GM23338 (cell line): ENCODE measurements at regions not wholly inside any gene's neighbourhood (a gene's known extent, or its start where the extent isn't known, plus 50 kb on each side); places are given as distances from the start of the nearest gene placed in this dataset.
A peak's percentile ranks its signal among the peaks of the same experiment; 100 is the strongest.

Source experiments
- ATAC-seq: fragments of 200-7000 bp; cut with Tn5 transposase; 3 replicates; pipeline ENCODE4 v1.9.1; 2020
- DNase-seq: peaks from one replicate; pipeline ENCODE4 v3.0.0-alpha.2; 2015; ENCODE audit warnings: low spot score
- H2AFZ ChIP-seq: fragments of 200-600 bp; sonication (generic); 2 replicates; pipeline ENCODE4 v1.8.0; 2016; ENCODE audit warnings: antibody characterized with exemption, mild to moderate bottlenecking, moderate library complexity
- H3F3A ChIP-seq: fragments of 200-600 bp; sonication (generic); replicated peaks from 2 replicates; pipeline ENCODE4 v1.8.0; 2017; ENCODE audit warnings: antibody characterized with exemption, mixed run types, low read depth
- H3K27ac ChIP-seq: fragments of 200-600 bp; sonication (generic); 2 replicates; pipeline ENCODE4 v1.6.1; 2016; ENCODE audit warnings: low read depth
- H3K27me3 ChIP-seq: fragments of 200-600 bp; sonication (generic); 2 replicates; pipeline ENCODE4 v1.8.0; 2016; ENCODE audit warnings: mild to moderate bottlenecking, mixed run types, moderate library complexity; ENCODE audit not compliant: insufficient read depth
- H3K36me3 ChIP-seq: fragments of 200-600 bp; sonication (generic); 2 replicates; pipeline ENCODE4 v1.8.0; 2016; ENCODE audit warnings: mild to moderate bottlenecking; ENCODE audit not compliant: insufficient read depth
- H3K4me1 ChIP-seq: fragments of 200-600 bp; sonication (generic); 2 replicates; pipeline ENCODE4 v1.8.0; 2016; ENCODE audit warnings: mild to moderate bottlenecking, moderate library complexity; ENCODE audit not compliant: insufficient read depth
- H3K4me2 ChIP-seq: fragments of 200-600 bp; sonication (generic); 2 replicates; pipeline ENCODE4 v1.7.1; 2017; ENCODE audit warnings: mixed run types
- H3K4me3 ChIP-seq: fragments of 200-600 bp; sonication (generic); 2 replicates; pipeline ENCODE4 v1.6.1; 2016; ENCODE audit warnings: mixed run types
- H3K79me2 ChIP-seq: fragments of 200-600 bp; sonication (generic); replicated peaks from 2 replicates; pipeline ENCODE4 v1.8.0; 2017; ENCODE audit warnings: mild to moderate bottlenecking; ENCODE audit not compliant: insufficient read depth
- H3K9me2 ChIP-seq: fragments of 200-600 bp; sonication (generic); 2 replicates; pipeline ENCODE4 v1.8.0; 2017; ENCODE audit not compliant: insufficient read depth
- H4K20me1 ChIP-seq: fragments of 200-600 bp; sonication (generic); replicated peaks from 2 replicates; pipeline ENCODE4 v1.8.0; 2017; ENCODE audit warnings: mild to moderate bottlenecking; ENCODE audit not compliant: insufficient read depth
- H3K27ac Mint-ChIP-seq: 2 replicates; pipeline ENCODE4 v1.8.0; 2020; ENCODE audit warnings: inconsistent platforms, mild to moderate bottlenecking, moderate library complexity, mixed read lengths
- H3K27me3 Mint-ChIP-seq: 3 replicates; pipeline ENCODE4 v1.8.0; 2022; ENCODE audit warnings: low read depth, mild to moderate bottlenecking, moderate library complexity, mixed read lengths, inconsistent platforms; ENCODE audit not compliant: insufficient read depth, poor library complexity
- H3K36me3 Mint-ChIP-seq: 3 replicates; pipeline ENCODE4 v1.8.0; 2021; ENCODE audit warnings: low read depth, mild to moderate bottlenecking, inconsistent platforms, moderate library complexity, mixed read lengths
- H3K4me1 Mint-ChIP-seq: 3 replicates; pipeline ENCODE4 v1.8.0; 2020; ENCODE audit warnings: mild to moderate bottlenecking, inconsistent platforms, mixed read lengths
- H3K4me3 Mint-ChIP-seq: 3 replicates; pipeline ENCODE4 v1.8.0; 2021; ENCODE audit warnings: moderate library complexity, mild to moderate bottlenecking, inconsistent platforms, mixed read lengths
- H3K9me3 Mint-ChIP-seq: 3 replicates; pipeline ENCODE4 v1.8.0; 2020; ENCODE audit warnings: moderate library complexity, mild to moderate bottlenecking, inconsistent platforms, mixed read lengths
- CREB1 ChIP-seq: fragments of 250-450 bp; sonication (Bioruptor Pico); IDR thresholded peaks from 2 replicates; pipeline ENCODE4 v1.5.0; 2020; ENCODE audit warnings: low read depth, mild to moderate bottlenecking, moderate library complexity
- CTCF ChIP-seq, 2 experiments: fragments of 200-600 bp in 1 of 2; sonication (generic) in 1 of 2; conservative IDR thresholded peaks; 2 replicates each; pipeline versions ENCODE4 v1.5.1 to v1.6.1; 2016 to 2017; ENCODE audit warnings: antibody characterized with exemption in 2 of 2, low read depth in 2 of 2, mild to moderate bottlenecking in 2 of 2, moderate library complexity in 1 of 2
- EZH2 ChIP-seq: fragments of 200-600 bp; sonication (generic); IDR thresholded peaks from one replicate; pipeline ENCODE4 v1.8.0; 2017; ENCODE audit warnings: antibody characterized with exemption, mild to moderate bottlenecking, low read depth; ENCODE audit not compliant: unreplicated experiment
- EZH2phosphoT487 ChIP-seq: fragments of 200-600 bp; sonication (generic); IDR thresholded peaks from one replicate; pipeline ENCODE4 v1.8.1; 2018; ENCODE audit warnings: antibody characterized with exemption; ENCODE audit not compliant: unreplicated experiment
- JUNB ChIP-seq: IDR thresholded peaks from one replicate; pipeline ENCODE4 v1.6.1; 2016; ENCODE audit warnings: antibody characterized with exemption; ENCODE audit not compliant: unreplicated experiment
- NANOG ChIP-seq: IDR thresholded peaks from 2 replicates; pipeline ENCODE4 v1.6.1; 2016; ENCODE audit warnings: antibody characterized with exemption, borderline replicate concordance
- POLR2AphosphoS5 ChIP-seq: IDR thresholded peaks from 2 replicates; pipeline ENCODE4 v1.6.1; 2016; ENCODE audit warnings: antibody characterized with exemption, low read depth
- STAT1 ChIP-seq: IDR thresholded peaks from one replicate; pipeline ENCODE4 v1.6.1; 2016; ENCODE audit warnings: antibody characterized with exemption; ENCODE audit not compliant: unreplicated experiment
- ZNF114 ChIP-seq: fragments of 250-450 bp; sonication (Bioruptor Pico); IDR thresholded peaks from 2 replicates; pipeline ENCODE4 v1.5.0; 2020; ENCODE audit warnings: mild to moderate bottlenecking, moderate library complexity
- ZNF331 ChIP-seq: fragments of 250-450 bp; sonication (Bioruptor Pico); IDR thresholded peaks from 2 replicates; pipeline ENCODE4 v1.5.0; 2020; ENCODE audit warnings: low read depth, mild to moderate bottlenecking, moderate library complexity
- TF ChIP-seq, protein P1 (sequence below): IDR thresholded peaks from 2 replicates; pipeline ENCODE4 v1.6.1; 2016; ENCODE audit warnings: antibody characterized with exemption
- TF ChIP-seq, protein P2 (sequence below): IDR thresholded peaks from one replicate; pipeline ENCODE4 v1.6.1; 2018; ENCODE audit warnings: antibody characterized with exemption; ENCODE audit not compliant: unreplicated experiment
- TF ChIP-seq, protein P3 (sequence below): fragments of 250-450 bp; sonication (Bioruptor Pico); IDR thresholded peaks from 2 replicates; pipeline ENCODE4 v1.5.0; 2020; ENCODE audit warnings: mild to moderate bottlenecking, moderate library complexity

DNA sequence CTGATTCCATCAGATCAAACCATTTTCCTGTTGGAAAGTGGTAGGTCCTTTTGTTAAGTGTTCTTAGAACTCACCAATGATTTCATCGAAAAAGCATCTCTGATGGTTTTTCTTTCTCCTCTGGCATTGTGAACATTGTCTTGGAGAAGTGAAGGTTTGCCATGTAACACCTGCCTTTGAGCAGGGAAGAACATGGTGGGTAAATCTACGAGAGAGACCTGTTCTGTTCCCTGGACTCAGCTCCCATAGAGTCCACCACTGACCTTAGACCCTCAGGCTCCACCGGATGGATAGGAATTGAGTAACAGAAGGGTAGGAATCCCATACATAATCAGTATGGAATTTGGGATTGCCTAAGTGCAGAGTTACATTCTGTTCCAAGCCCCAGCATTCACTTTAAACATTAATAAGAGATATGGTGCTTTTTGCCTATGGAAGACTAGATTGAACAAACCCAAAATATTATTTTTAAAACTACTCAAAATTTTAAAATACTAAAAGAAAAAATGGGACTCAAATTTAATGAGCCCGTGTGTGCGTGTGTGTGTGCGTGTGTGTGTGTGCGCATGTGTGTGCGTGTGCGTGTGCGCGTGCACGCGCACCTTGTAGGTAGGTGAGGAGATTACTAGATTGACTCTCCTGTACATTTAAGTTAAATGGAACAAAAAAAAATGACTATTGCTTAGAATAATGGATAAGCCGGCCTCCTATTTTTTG is 92.0 kb downstream of the C9orf152 start:
- peak overlapping the region; percentile 74; the same call in 1 of the 2 replicates for H3K27ac ChIP-seq
- TF ChIP-seq STAT1, result no peak
- no peak for TF ChIP-seq CREB1 (CRISPR knock-in tag)
- TF ChIP-seq ZNF331 (CRISPR knock-in tag), result no peak
- TF ChIP-seq, protein P1, sequence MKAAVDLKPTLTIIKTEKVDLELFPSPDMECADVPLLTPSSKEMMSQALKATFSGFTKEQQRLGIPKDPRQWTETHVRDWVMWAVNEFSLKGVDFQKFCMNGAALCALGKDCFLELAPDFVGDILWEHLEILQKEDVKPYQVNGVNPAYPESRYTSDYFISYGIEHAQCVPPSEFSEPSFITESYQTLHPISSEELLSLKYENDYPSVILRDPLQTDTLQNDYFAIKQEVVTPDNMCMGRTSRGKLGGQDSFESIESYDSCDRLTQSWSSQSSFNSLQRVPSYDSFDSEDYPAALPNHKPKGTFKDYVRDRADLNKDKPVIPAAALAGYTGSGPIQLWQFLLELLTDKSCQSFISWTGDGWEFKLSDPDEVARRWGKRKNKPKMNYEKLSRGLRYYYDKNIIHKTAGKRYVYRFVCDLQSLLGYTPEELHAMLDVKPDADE, result no peak
- TF ChIP-seq CTCF (conservative IDR thresholded peaks at IDR 0.05; ENCODE audit: low read depth in 2 of 2), result no peak
- TF ChIP-seq, protein P2, sequence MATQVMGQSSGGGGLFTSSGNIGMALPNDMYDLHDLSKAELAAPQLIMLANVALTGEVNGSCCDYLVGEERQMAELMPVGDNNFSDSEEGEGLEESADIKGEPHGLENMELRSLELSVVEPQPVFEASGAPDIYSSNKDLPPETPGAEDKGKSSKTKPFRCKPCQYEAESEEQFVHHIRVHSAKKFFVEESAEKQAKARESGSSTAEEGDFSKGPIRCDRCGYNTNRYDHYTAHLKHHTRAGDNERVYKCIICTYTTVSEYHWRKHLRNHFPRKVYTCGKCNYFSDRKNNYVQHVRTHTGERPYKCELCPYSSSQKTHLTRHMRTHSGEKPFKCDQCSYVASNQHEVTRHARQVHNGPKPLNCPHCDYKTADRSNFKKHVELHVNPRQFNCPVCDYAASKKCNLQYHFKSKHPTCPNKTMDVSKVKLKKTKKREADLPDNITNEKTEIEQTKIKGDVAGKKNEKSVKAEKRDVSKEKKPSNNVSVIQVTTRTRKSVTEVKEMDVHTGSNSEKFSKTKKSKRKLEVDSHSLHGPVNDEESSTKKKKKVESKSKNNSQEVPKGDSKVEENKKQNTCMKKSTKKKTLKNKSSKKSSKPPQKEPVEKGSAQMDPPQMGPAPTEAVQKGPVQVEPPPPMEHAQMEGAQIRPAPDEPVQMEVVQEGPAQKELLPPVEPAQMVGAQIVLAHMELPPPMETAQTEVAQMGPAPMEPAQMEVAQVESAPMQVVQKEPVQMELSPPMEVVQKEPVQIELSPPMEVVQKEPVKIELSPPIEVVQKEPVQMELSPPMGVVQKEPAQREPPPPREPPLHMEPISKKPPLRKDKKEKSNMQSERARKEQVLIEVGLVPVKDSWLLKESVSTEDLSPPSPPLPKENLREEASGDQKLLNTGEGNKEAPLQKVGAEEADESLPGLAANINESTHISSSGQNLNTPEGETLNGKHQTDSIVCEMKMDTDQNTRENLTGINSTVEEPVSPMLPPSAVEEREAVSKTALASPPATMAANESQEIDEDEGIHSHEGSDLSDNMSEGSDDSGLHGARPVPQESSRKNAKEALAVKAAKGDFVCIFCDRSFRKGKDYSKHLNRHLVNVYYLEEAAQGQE, result no peak
- TF ChIP-seq POLR2AphosphoS5, result no peak
- TF ChIP-seq NANOG, result no peak
- no peak for TF ChIP-seq JUNB
- TF ChIP-seq ZNF114, result no peak
- TF ChIP-seq EZH2, result no peak
- no peak for TF ChIP-seq EZH2phosphoT487
- TF ChIP-seq, protein P3, sequence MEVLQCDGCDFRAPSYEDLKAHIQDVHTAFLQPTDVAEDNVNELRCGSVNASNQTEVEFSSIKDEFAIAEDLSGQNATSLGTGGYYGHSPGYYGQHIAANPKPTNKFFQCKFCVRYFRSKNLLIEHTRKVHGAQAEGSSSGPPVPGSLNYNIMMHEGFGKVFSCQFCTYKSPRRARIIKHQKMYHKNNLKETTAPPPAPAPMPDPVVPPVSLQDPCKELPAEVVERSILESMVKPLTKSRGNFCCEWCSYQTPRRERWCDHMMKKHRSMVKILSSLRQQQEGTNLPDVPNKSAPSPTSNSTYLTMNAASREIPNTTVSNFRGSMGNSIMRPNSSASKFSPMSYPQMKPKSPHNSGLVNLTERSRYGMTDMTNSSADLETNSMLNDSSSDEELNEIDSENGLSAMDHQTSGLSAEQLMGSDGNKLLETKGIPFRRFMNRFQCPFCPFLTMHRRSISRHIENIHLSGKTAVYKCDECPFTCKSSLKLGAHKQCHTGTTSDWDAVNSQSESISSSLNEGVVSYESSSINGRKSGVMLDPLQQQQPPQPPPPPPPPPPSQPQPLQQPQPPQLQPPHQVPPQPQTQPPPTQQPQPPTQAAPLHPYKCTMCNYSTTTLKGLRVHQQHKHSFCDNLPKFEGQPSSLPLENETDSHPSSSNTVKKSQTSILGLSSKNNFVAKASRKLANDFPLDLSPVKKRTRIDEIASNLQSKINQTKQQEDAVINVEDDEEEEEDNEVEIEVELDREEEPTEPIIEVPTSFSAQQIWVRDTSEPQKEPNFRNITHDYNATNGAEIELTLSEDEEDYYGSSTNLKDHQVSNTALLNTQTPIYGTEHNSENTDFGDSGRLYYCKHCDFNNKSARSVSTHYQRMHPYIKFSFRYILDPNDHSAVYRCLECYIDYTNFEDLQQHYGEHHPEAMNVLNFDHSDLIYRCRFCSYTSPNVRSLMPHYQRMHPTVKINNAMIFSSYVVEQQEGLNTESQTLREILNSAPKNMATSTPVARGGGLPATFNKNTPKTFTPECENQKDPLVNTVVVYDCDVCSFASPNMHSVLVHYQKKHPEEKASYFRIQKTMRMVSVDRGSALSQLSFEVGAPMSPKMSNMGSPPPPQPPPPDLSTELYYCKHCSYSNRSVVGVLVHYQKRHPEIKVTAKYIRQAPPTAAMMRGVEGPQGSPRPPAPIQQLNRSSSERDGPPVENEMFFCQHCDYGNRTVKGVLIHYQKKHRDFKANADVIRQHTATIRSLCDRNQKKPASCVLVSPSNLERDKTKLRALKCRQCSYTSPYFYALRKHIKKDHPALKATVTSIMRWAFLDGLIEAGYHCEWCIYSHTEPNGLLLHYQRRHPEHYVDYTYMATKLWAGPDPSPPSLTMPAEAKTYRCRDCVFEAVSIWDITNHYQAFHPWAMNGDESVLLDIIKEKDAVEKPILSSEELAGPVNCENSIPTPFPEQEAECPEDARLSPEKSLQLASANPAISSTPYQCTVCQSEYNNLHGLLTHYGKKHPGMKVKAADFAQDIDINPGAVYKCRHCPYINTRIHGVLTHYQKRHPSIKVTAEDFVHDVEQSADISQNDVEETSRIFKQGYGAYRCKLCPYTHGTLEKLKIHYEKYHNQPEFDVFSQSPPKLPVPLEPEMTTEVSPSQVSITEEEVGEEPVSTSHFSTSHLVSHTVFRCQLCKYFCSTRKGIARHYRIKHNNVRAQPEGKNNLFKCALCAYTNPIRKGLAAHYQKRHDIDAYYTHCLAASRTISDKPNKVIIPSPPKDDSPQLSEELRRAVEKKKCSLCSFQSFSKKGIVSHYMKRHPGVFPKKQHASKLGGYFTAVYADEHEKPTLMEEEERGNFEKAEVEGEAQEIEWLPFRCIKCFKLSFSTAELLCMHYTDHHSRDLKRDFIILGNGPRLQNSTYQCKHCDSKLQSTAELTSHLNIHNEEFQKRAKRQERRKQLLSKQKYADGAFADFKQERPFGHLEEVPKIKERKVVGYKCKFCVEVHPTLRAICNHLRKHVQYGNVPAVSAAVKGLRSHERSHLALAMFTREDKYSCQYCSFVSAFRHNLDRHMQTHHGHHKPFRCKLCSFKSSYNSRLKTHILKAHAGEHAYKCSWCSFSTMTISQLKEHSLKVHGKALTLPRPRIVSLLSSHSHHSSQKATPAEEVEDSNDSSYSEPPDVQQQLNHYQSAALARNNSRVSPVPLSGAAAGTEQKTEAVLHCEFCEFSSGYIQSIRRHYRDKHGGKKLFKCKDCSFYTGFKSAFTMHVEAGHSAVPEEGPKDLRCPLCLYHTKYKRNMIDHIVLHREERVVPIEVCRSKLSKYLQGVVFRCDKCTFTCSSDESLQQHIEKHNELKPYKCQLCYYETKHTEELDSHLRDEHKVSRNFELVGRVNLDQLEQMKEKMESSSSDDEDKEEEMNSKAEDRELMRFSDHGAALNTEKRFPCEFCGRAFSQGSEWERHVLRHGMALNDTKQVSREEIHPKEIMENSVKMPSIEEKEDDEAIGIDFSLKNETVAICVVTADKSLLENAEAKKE (CRISPR knock-in tag), result no peak
- peaks cover 71% of the 10 kb centered on the region for H3K4me1 Mint-ChIP-seq
- peak overlapping the region; percentile 81 for H3K27ac Mint-ChIP-seq
- no peaks in the 10 kb centered on the region for H3K9me2 ChIP-seq
- no peak overlapping the region for H3K4me3 ChIP-seq
- 0 out of 2 replicates have a peak overlapping the region, but pooled peaks have one; percentile 36 for H3K4me2 ChIP-seq
- 0 out of 3 replicates have a peak overlapping the region, but pooled peaks have one; percentile 4 for H3K4me3 Mint-ChIP-seq
- no peaks in the 10 kb centered on the region for H3K27me3 ChIP-seq
- H3K79me2 ChIP-seq, result peaks cover 56% of the 10 kb centered on the region
- peaks cover 48% of the 10 kb centered on the region for H3K4me1 ChIP-seq
- peaks cover 6% of the 10 kb centered on the region for H3K27me3 Mint-ChIP-seq
- no peaks in the 10 kb centered on the region for H3K36me3 ChIP-seq
- 0 out of 2 replicates have a peak, but pooled peaks cover 1% of the 10 kb centered on the region for H4K20me1 ChIP-seq
- 0 out of 2 replicates have a peak, but pooled peaks cover 1% of the 10 kb centered on the region for H3F3A ChIP-seq
- DNase-seq (no peak), ATAC-seq (no peak)
- no peak overlapping the region for H2AFZ ChIP-seq
- no peaks in the 10 kb centered on the region for H3K9me3 Mint-ChIP-seq
- H3K36me3 Mint-ChIP-seq, result no peaks in the 10 kb centered on the region
